ENCODE measurements at regions not wholly inside any gene's neighbourhood (a gene's known extent, or its start where the extent isn't known, plus 50 kb on each side); places are given as distances from the start of the nearest gene placed in this dataset.

DNA sequence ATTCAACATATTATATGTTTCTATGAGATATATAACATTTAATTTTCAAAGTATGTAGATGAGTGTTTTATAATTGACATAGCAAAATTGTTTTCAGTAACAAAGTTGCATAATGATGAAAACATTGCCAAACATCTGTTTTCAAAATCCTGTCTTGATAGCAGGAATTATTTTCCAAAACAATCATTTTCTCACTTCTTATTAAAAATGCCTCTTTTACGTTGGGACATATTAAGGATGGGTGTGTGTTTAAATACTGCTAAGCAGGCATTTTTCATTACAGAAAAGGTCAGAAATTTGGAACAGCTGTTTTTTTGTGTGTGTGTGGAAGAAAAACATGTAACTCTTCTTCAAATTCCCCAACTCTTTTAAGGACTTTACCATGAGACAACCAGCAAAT, 452.0 kb downstream of the SPRY1 start:
- DNase-seq: no peak

DNA sequence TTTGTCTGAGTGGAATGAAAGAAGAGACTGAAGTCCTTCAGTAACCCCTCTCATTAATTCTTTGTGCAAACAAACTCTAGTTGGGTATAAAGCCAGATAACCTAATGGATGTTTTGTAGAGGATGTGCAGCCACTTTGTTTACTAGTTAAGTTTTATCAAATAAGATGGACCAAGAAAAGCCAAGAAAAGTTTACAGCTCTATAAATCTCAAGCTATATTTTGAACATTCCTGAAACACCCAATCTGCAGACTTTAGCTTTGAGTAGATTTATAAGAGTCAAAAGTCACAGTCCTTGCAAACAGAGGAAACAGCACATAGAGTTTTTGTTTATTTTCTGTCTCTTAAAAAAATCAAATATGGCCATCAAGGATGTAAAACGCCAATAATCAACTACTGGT, 452.9 kb downstream of the SPRY1 start:
- DNase-seq: no peak

DNA sequence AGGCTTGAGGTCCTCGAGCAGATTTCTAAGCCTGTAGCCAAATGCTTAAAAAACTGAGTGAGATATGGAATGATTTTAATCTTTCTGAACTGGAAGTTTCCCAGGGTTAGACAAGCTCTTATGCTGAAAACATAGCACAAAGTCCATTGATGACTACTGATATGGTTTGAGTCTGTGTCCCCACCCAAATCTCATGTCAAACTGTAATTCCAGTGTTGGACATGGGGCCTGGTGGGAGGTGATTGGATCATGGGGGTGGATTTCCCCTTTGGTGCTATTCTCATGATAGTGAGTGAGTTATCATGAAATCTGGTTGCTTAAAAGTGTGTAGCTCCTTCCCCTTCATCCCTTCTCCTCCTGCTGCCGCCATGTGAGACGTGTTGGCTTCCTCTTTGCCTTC, 454.9 kb downstream of the SPRY1 start:
- no peak for DNase-seq

DNA sequence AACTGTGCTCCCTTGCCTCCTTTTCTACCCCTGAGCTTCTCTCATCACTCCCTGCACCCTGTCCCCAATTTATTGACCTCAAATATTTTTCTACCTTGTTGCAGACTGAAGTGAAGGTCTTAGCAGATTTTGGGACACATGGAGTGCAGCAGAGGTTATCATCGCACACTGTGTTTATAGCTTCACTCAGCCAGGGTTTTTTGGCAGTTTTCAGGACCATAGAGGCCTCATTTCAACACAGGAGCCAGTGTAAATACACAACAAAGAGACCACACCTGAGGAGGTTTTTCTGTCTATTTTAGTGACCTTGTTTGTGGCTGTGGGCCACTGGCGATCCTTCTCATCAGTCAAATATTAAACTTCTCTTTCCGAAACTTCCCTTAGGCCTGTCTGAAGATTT, 457.1 kb downstream of the SPRY1 start:
- no peak for DNase-seq

DNA sequence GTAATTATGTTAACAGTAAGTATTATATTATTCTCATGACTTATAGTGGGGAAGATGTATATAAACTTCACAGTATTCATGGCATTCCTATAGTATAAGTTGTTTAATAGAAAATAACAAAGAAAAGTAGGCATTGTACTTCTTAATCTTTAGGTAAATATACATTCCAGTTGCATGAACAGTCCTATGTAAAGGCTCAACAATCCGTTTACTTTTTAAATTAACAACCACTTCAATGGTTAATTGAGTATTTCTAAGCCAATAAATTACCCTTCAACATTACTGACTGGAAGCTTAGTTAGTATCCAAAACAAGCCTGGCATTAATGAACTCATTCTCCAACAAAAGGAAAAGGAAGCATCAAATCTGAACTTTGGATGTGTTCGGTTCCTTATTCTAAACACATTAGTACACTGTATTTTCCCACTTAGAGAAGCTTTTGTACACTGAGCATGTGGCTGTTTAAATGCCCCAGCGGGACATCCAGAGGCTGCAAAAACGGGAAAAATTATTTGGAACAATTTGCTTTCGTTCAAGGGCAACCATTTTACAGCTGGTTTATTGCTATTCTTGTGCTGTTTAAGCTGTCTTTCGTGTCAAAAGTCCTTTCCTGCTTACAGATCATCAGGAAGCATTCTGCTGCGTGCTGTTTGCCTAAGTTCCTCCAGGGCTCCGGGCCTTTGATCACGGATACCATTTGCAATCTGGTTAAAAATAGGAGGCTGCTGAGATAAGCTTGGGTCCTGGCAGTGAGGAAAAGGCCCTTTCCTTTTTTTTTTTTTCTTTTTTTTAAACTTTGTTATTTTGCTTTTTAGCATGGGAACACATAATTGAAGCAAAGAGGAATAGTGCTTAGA, 460.3 kb downstream of the SPRY1 start:
- DNase-seq: no peak

DNA sequence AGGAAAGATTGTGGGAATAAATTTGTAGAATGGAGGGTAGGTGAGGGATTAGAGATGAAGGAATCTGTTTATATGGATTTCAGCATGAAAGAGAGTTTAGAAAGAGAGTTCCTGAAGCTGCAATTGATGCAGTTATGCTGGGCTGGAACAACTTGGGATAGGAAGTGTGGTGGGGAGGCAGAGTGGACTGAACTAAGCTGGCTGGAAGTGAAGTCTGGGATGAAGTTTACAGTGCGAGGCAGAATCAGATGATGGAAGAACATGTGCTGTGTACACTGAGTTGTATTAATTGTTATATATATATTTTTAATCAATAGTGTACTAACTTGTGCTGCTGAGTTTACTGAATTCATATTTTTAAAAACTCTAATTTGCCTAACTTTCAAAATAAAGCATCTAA, 461.9 kb downstream of the SPRY1 start:
- DNase-seq: no peak

DNA sequence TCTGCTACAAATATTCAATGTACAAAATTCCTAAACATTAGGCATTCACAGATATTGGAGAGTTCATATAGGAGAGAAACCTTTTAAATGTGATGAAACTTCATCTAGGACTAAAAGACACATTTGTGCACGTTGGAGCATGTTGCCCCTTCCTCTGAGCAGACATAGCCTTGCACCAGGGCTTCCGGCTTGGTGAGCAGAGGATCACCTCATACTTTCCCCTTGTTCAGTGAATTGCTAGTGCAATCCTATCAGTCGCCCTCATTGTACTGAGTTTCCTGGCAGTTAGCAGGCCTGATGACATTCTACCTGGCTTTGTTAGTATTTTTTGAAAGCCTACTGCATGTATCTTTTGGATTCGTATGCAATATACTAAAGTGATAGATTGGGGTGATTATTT, 466.2 kb downstream of the SPRY1 start:
- DNase-seq: no peak

DNA sequence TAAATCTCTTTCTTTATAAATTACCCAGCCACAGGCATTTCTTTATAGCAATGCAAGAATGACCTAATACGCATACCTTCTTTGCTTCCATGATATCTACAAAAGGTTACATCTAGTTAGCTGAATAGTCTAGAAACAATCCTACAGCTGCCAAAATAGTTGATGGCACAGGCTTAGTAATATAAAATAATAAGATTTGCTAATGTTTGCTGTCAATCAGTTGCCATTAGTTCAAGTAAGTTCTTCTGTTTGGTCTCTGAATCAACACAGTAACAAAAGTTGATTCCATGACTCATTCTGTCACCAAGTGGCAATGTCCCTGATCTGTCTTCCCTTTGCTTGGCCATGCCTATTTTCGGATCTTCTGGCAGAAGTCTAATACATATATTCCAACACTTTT, 470.2 kb downstream of the SPRY1 start:
- DNase-seq: no peak

DNA sequence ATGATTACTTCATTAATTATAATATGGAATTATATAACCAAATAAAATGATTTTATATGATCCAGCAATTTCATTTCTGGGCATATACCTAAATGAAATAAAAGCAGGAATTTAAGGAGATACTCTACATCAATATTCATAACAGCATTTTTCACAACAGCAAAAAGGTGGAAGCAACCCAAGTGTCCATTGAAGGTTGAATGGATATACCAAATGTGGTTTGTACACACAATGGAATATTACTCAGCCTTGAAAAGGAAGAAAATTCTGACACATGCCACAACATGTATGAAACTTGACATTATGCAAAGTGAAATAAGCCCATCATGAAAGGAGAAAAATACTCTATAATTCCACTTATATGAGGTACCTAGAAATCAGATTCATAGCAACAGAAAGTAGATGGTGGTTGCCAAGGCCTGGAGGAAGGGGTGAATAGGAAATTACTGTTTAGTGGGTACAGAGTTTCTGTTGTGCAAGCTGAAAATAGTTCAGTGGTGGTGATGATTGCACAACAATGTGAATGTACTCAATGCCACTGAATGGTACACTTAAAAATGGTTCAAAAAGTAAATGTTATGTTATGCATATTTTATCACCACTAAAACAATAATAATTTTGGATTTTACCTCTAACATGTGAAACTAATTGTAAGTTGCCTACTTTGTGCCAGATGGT, 471.5 kb downstream of the SPRY1 start:
- DNase-seq: no peak

DNA sequence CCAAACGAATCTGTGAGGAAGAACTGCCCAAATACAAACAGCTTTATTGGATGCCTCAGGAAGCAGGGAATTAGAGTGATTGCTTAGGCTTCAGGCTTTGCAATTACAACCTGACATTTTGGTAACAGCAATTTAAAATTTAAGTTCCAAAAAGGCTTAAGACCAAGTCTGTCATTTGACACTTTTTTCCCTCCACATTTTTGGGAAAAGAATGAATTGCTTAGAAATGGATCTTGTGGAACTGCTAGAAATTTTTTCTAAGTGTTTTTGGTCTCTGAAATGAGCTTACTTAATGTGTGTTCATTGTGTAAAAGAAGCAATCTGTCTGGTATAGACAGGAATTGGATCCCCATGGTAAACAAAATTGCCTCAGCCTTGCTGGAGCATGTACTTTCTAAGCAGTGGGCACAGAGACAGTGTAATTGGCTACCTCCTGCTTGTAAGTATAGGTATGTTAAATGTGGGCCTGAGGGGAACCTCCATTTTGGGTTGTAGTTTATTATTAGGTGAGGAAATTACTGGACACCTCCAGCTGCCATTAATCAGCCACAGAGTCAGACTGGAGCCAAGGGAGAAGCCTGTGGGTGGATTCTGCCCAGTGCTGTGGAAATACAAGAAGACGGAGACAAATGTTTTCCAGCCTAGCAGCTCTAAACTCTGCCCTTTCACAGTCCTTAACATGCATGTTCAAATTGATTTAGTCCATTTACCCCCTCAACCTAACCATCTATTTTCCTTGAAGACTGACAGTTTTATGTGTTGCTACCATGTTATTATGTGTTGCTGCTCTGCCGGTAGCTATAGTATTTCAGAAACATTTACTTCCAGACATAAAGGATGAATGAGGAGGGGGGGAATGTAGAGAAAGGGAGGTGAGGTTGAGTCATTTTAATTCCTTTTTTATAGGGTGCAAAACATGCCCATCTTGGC, 473.0 kb downstream of the SPRY1 start:
- DNase-seq: no peak

DNA sequence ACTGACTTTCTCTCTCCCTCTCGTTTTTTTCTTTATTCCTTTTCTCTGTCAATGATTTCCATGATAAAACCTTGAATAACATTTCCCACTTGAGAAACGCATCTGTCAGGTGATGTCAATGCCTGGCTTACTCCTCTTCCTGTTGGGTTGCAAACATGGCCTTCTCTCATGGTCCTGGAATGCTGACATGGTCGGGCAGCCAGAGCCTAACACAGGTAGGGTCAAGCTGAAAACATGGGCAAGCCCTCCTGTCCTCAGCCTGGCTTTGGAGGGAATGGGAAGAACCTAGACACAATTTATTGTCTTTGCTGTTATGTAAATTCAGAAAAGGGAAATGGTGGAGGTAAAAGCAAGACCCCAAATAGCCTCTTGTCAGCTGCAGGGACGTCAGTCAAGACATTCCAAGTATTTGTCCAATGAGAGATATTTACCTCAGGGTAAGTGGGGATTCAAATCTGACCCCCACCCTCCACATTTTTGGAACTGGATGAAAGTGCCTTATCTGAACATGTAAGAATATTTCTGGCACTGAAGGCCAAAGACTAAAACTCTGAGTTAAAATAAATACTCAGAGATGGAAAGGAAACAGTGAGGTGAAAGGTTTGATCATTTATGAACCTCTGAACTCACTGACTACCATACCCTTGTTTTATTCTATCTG, 473.8 kb downstream of the SPRY1 start:
- DNase-seq: no peak

DNA sequence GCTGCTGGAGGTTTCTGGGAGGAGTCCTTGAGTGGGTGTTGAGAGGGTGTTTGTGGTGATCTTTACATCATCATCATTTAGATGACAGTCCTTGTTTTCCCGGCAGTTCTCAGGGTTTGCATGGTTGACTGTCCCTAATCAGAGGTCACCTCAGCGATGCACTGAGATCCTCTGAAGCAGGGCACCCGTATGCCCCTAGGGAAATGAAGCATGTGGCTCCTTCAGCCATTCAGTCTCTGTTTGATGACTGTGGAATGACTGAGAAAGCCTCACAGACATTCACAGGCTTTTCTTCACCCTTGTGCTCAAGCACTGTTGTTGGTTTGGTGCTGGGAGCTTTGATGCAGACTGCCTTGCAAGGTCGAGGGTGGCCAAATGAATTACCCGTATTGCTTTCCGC, 474.7 kb downstream of the SPRY1 start:
- no peak for DNase-seq

DNA sequence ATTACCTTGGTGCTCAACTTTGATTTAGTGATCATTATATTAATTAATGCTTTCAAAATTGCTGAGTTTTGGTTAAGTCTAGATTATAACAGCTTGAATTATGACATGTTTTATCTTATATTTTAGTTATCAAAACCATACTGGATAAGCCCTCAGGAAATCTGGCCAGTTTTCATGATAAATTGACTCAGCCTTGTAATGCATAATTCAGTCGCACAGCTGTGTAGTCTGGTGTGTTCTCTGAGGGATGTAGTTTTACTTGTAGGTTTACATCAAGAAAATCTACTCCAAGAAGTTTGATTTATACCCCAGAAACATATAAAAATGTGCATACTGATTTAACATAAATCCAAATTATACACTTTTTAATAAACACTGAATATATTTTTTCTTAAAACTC, 477.5 kb downstream of the SPRY1 start:
- DNase-seq: no peak

DNA sequence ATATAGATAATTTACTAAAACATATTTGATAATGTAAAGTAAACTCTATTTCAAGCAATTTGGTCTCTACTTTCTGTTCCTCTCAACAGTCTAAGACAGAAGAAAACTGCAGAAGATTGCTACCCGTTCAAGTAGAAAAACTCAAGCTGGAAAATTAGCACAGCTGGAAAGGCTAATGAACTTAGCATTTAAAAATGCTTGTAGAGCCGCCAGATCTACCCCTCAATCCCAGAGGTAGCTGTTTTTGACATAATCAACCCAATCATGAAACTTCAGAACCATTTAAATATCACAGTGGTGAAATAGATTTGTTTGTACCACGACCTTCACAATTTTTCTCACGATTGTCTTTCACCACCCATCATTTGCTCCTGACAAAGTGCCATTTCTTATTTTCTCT, 479.5 kb downstream of the SPRY1 start:
- no peak for DNase-seq

DNA sequence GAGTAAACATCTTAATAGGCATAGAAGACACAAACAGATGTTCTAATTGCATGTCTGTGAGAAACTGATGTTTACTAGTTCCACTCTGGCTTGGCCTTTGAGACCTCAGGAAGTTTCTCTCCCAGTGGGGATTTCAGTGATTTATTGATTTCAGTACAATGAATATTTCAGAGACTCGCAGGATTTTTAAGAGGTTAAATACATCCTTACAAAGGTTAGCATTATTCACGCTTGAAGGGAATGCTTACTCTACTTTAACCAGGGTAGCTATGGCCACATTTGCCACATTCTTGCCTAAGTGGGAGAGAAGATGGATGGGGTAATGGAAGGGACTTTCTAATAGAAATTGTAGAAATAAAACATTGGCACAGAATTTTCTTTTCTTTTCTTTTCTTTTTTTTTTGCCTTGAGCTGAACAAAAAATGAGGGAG, 480.1 kb downstream of the SPRY1 start:
- DNase-seq: no peak

DNA sequence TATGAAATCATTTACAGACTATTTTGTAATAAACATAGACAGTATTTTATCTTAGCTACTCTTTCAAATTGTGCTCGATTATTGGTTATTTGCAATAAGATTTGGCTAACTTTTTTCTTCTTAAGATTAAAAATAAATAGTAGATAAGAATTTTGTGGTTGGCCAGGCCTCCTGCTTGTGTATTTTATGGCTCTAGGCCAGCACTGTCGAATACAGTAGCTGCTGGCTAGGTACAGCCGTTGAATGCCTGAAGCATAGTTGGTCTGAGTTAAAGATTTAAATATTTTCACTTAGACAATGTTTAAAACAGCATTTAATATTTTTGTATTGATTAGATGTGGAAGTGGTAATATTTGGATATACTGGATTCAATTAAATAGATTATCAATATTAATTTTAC, 481.0 kb downstream of the SPRY1 start:
- no peak for DNase-seq

DNA sequence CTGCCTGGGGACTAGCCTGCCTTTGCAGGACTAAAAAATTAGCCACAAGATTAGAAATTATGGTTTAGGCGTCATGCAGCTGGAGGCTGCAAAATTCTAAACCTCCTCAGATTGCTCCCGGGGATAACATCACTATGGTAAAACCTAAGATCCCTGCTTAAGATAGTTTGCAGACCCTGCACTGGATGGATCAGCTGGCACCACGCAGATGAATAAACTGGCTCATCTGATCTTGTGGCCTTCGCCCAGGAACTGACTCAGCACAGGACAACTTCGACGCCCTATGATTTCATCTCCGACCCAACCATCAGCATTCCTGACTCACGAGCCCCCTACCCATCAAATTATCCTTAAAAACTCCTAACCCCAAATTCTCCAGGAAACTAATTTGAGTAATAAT, 482.4 kb downstream of the SPRY1 start:
- DNase-seq: no peak

DNA sequence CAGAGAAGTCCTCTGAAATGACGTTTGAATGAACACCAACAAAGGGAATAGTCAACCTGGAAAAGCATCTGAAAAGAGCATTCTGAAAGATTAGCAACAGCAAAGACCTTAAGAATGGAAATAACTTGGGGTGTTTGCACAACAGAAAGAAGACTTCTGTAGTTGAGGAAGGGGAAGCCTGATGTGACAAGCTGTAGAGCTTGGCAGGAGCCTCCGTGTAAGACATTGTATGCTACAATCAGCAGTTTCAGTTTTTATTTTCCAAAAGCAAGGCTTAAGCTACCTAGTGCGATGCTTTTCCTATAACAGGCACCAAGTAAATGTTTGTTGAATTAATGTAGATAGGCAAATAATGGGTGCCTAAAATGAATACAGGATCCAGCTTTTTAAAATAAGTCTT, 484.0 kb downstream of the SPRY1 start:
- no peak for DNase-seq

DNA sequence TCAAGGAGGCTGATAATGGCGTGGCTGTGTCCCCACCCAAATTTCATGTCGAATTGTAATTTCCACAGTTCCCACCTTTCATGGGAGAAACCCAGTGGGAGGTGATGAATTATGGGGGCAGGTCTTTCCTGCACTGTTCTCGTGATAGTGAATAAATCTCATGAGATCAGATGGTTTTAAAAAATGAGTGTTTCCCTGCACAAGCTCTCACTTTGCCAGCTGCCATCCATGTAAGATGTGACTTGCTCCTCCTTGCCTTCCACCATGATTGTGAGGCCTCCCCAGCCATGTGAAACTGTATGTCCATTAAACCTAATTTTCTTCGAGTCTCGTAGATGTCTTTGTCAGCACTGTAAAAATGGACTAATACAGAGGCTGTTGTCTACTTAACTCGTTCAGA, 488.3 kb downstream of the SPRY1 start:
- no peak for DNase-seq

DNA sequence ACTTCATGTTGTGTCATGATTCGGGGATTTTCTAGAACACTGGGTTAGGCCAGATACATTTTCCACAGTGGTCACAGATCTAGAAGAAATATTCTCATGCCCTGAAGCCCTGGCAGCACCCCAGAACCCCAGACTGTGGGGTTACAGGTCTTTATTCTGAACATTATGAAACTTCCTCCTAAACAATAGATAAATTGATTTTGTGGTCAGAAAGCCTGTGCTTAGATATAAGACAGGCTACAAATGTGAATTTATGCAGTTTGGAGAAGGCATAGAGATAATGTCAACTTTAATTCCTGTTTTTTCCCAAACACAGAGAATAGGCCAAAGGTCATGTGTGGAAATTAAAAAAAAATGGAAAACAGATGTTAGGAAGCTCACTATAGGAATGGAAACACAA, 492.9 kb downstream of the SPRY1 start:
- no peak for DNase-seq

DNA sequence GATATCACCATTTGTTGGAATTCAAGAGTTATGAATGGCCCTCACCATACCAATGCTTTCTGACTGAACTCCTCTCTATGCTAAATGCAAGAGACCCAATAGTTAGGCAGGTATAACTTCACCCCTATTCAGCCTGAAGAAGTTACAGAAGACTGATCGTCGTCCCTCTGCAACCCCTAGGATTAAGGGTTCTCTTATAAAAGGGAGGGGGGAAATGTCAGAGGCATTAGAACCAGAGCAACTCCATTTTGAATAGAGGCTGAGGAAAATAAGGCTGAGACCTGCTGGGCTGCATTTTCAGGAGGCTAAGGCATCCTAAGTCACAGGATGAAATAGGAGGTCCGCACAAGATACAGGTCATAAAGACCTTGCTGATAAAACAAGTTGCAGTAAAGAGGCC, 494.3 kb downstream of the SPRY1 start:
- no peak for DNase-seq

DNA sequence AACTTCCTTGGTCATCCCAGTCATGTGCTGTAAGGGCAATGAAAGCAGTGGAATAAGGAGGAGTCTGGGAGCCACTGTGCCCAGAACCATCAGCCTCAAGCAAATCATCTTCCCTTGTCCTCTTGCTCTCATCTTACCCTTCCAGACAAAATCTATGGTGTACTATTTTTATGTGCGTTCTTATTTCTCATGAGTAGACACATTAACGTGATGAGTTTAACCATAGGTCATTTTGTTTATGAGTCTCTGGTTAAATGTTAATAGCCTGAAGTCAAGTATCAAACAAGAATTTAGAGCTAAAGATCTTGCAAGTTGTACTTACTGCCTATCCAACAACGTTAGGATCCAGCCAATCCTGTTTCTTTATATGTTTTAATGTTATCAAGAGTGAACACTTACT, 495.3 kb downstream of the SPRY1 start:
- DNase-seq: no peak

DNA sequence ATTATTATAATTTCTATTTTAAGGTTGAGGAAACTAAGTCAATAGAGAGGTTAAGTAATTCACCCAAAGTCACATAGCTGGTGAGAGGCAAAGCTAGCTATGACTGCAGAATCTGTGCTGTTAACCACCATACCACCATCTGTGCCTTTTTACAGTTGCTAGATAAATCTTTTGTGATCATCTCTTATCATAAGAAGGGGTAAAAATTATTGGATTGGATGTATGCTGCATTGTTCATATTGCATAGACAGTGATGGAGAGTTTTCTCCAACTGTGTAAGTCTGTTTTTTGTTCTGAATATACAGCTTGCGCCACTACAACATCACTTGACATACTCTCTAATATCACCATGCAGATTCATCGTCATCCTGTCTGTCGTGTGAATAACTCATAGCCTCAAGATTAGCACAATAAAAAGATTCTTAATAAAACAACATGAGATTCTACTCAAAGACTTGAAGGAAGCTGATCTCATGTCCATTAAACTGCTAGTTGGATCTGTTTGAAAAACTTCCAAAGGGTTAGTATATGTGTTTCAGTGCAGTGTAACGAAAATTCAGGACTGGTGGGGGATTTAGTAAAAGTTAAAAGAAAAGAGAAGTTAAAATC, 495.9 kb downstream of the SPRY1 start:
- DNase-seq: no peak
